ENCODE measurements at regions not wholly inside any gene's neighbourhood (a gene's known extent, or its start where the extent isn't known, plus 50 kb on each side); places are given as distances from the start of the nearest gene placed in this dataset.

- H3K36me3 Mint-ChIP-seq (ENCODE audit: low read depth) = no peaks in the 10 kb centered on the region
- peaks cover 11% of the 10 kb centered on the region for H3K27me3 Mint-ChIP-seq
- H3K9me3 Mint-ChIP-seq = no peaks in the 10 kb centered on the region
- H3K4me3 Mint-ChIP-seq = no peak overlapping the region
- H3K4me1 Mint-ChIP-seq (ENCODE audit: low read depth) = no peaks in the 10 kb centered on the region
- no peak for DNase-seq
- H3K27ac Mint-ChIP-seq = no peak overlapping the region
Measured at GRCh38 chr16:86134802-86135461, 236.0 kb downstream of the IRF8 start.

GRCh38 chr16:86137359-86137758, 238.4 kb downstream of the IRF8 start:
- H3K27me3 Mint-ChIP-seq = peaks cover 12% of the 10 kb centered on the region
- no peak for DNase-seq
- no peaks in the 10 kb centered on the region for H3K9me3 Mint-ChIP-seq
- no peaks in the 10 kb centered on the region for H3K4me1 Mint-ChIP-seq (ENCODE audit: low read depth)
- no peak overlapping the region for H3K27ac Mint-ChIP-seq
- H3K4me3 Mint-ChIP-seq = no peak overlapping the region
- H3K36me3 Mint-ChIP-seq (ENCODE audit: low read depth) = no peaks in the 10 kb centered on the region

- no peak for DNase-seq
- Mint-ChIP-seq H3K36me3 (ENCODE audit: low read depth) (no peaks in the 10 kb centered on the region), H3K27ac (no peak overlapping the region), H3K4me1 (ENCODE audit: low read depth) (no peaks in the 10 kb centered on the region), H3K9me3 (no peaks in the 10 kb centered on the region), H3K4me3 (no peak overlapping the region), H3K27me3 (peaks cover 12% of the 10 kb centered on the region)
Measured at GRCh38 chr16:86138121-86139085, 239.4 kb downstream of the IRF8 start.

- H3K9me3 Mint-ChIP-seq = no peaks in the 10 kb centered on the region
- no peak overlapping the region for H3K4me3 Mint-ChIP-seq
- no peaks in the 10 kb centered on the region for H3K4me1 Mint-ChIP-seq (ENCODE audit: low read depth)
Measured at GRCh38 chr16:86142801-86143236, 243.9 kb downstream of the IRF8 start.

GRCh38 chr16:86143666-86144065, 244.7 kb downstream of the IRF8 start:
- no peak for DNase-seq
- Mint-ChIP-seq H3K4me1 (ENCODE audit: low read depth) (no peaks in the 10 kb centered on the region), H3K27ac (no peak overlapping the region), H3K9me3 (no peaks in the 10 kb centered on the region), H3K27me3 (peaks cover 4% of the 10 kb centered on the region), H3K36me3 (ENCODE audit: low read depth) (no peaks in the 10 kb centered on the region), H3K4me3 (no peak overlapping the region)

More at GRCh38 chr16:86142801-86143236, 243.9 kb downstream of the IRF8 start:
- no peak overlapping the region for H3K27ac Mint-ChIP-seq
- DNase-seq = no peak
- H3K27me3 Mint-ChIP-seq = peaks cover 9% of the 10 kb centered on the region
- H3K36me3 Mint-ChIP-seq (ENCODE audit: low read depth) = no peaks in the 10 kb centered on the region

GRCh38 chr16:86145669-86146068, 246.7 kb downstream of the IRF8 start:
- H3K27ac Mint-ChIP-seq = no peak overlapping the region
- no peak overlapping the region for H3K4me3 Mint-ChIP-seq
- no peaks in the 10 kb centered on the region for H3K4me1 Mint-ChIP-seq (ENCODE audit: low read depth)
- peaks cover 8% of the 10 kb centered on the region for H3K27me3 Mint-ChIP-seq
- H3K36me3 Mint-ChIP-seq (ENCODE audit: low read depth) = no peaks in the 10 kb centered on the region
- no peak for DNase-seq
- no peaks in the 10 kb centered on the region for H3K9me3 Mint-ChIP-seq

GRCh38 chr16:86150641-86151238, 251.8 kb downstream of the IRF8 start:
- H3K27me3 Mint-ChIP-seq = peaks cover 13% of the 10 kb centered on the region
- H3K36me3 Mint-ChIP-seq (ENCODE audit: low read depth) = no peaks in the 10 kb centered on the region
- no peaks in the 10 kb centered on the region for H3K4me1 Mint-ChIP-seq (ENCODE audit: low read depth)
- H3K27ac Mint-ChIP-seq = no peak overlapping the region
- H3K9me3 Mint-ChIP-seq = no peaks in the 10 kb centered on the region
- DNase-seq = no peak
- H3K4me3 Mint-ChIP-seq = no peak overlapping the region

- Mint-ChIP-seq H3K27me3 (peaks cover 16% of the 10 kb centered on the region), H3K36me3 (ENCODE audit: low read depth) (no peaks in the 10 kb centered on the region), H3K4me1 (ENCODE audit: low read depth) (no peaks in the 10 kb centered on the region), H3K4me3 (no peak overlapping the region), H3K27ac (no peak overlapping the region), H3K9me3 (no peaks in the 10 kb centered on the region)
- DNase-seq = no peak
Measured at GRCh38 chr16:86151239-86151851, 252.4 kb downstream of the IRF8 start.

- DNase-seq = no peak
- H3K4me3 Mint-ChIP-seq = no peak overlapping the region
- H3K9me3 Mint-ChIP-seq = peaks cover 3% of the 10 kb centered on the region
- H3K36me3 Mint-ChIP-seq (ENCODE audit: low read depth) = no peaks in the 10 kb centered on the region
- H3K27me3 Mint-ChIP-seq = peaks cover 16% of the 10 kb centered on the region
- no peak overlapping the region for H3K27ac Mint-ChIP-seq
- H3K4me1 Mint-ChIP-seq (ENCODE audit: low read depth) = peaks cover 6% of the 10 kb centered on the region
Measured at GRCh38 chr16:86156155-86156554, 257.2 kb downstream of the IRF8 start.

- no peak for DNase-seq
- no peak overlapping the region for H3K27ac Mint-ChIP-seq
- H3K4me3 Mint-ChIP-seq = no peak overlapping the region
- H3K4me1 Mint-ChIP-seq (ENCODE audit: low read depth) = peaks cover 6% of the 10 kb centered on the region
- peaks cover 3% of the 10 kb centered on the region for H3K9me3 Mint-ChIP-seq
- H3K27me3 Mint-ChIP-seq = peaks cover 20% of the 10 kb centered on the region
- no peaks in the 10 kb centered on the region for H3K36me3 Mint-ChIP-seq (ENCODE audit: low read depth)
Measured at GRCh38 chr16:86157616-86158247, 258.8 kb downstream of the IRF8 start.

- Mint-ChIP-seq H3K4me1 (ENCODE audit: low read depth) (peaks cover 6% of the 10 kb centered on the region), H3K9me3 (peaks cover 3% of the 10 kb centered on the region), H3K27ac (no peak overlapping the region), H3K36me3 (ENCODE audit: low read depth) (no peaks in the 10 kb centered on the region), H3K27me3 (peaks cover 20% of the 10 kb centered on the region), H3K4me3 (no peak overlapping the region)
- no peak for DNase-seq
Measured at GRCh38 chr16:86158688-86159360, 259.9 kb downstream of the IRF8 start.

- Mint-ChIP-seq H3K4me3 (no peak overlapping the region), H3K27me3 (peaks cover 14% of the 10 kb centered on the region), H3K36me3 (ENCODE audit: low read depth) (no peaks in the 10 kb centered on the region), H3K4me1 (ENCODE audit: low read depth) (no peaks in the 10 kb centered on the region), H3K27ac (no peak overlapping the region), H3K9me3 (no peaks in the 10 kb centered on the region)
- DNase-seq = no peak
Measured at GRCh38 chr16:86165479-86165878, 266.5 kb downstream of the IRF8 start.

GRCh38 chr16:86166414-86166813, 267.5 kb downstream of the IRF8 start:
- H3K4me1 Mint-ChIP-seq (ENCODE audit: low read depth) = no peaks in the 10 kb centered on the region
- no peak overlapping the region for H3K27ac Mint-ChIP-seq
- no peaks in the 10 kb centered on the region for H3K9me3 Mint-ChIP-seq
- H3K36me3 Mint-ChIP-seq (ENCODE audit: low read depth) = no peaks in the 10 kb centered on the region
- H3K4me3 Mint-ChIP-seq = no peak overlapping the region
- DNase-seq = no peak
- H3K27me3 Mint-ChIP-seq = peaks cover 14% of the 10 kb centered on the region

- no peaks in the 10 kb centered on the region for H3K36me3 Mint-ChIP-seq (ENCODE audit: low read depth)
- H3K27ac Mint-ChIP-seq = no peak overlapping the region
- no peak for DNase-seq
- H3K27me3 Mint-ChIP-seq = peaks cover 11% of the 10 kb centered on the region
- H3K4me3 Mint-ChIP-seq = no peak overlapping the region
- no peaks in the 10 kb centered on the region for H3K9me3 Mint-ChIP-seq
- H3K4me1 Mint-ChIP-seq (ENCODE audit: low read depth) = no peaks in the 10 kb centered on the region
Measured at GRCh38 chr16:86167061-86167460, 268.1 kb downstream of the IRF8 start.

All from activated T-cell treated with anti-CD3 and anti-CD28 coated beads, Interleukin-2, amount 50 U/mL, for 24 hours (primary cell).